Gastrocnemius medialis (tissue), 4 donors: ENCODE measurements at regions not wholly inside any gene's neighbourhood (a gene's known extent, or its start where the extent isn't known, plus 50 kb on each side); places are given as distances from the start of the nearest gene placed in this dataset.

Experiments
- CTCF ChIP-seq, 5 experiments: fragments of 450-650 bp in 3 of 5; fragments of 200-600 bp in 2 of 5; sonication (generic) in 2 of 5; IDR thresholded peaks in 4 of 5; conservative IDR thresholded peaks in 1 of 5; 1 replicate in 4 of 5; 2 replicates in 1 of 5; pipeline ENCODE4 v1.5.1; 2016 to 2019; ENCODE audit warnings: antibody characterized with exemption in 5 of 5, mild to moderate bottlenecking in 3 of 5, moderate library complexity in 3 of 5
- POLR2A ChIP-seq, 2 donors: fragments of 450-650 bp; IDR thresholded peaks; one replicate each; pipeline ENCODE4 v1.6.1; 2017; ENCODE audit warnings: antibody characterized with exemption in 2 of 2, mild to moderate bottlenecking in 2 of 2, moderate library complexity in 2 of 2

- TF ChIP-seq CTCF (IDR thresholded peaks at IDR 0.05 in 4 of 5, conservative IDR thresholded peaks at IDR 0.05 in 1 of 5) = no peak
- TF ChIP-seq POLR2A (IDR thresholded peaks at IDR 0.05) = no peak
Measured at GRCh38 chr14:81716953-81717352, 183.3 kb upstream of the SEL1L start.
